GM10266 (cell line): ENCODE measurements at regions not wholly inside any gene's neighbourhood (a gene's known extent, or its start where the extent isn't known, plus 50 kb on each side); places are given as distances from the start of the nearest gene placed in this dataset.

Experiments used
- DNase-seq: peaks from one replicate; pipeline ENCODE4 v3.0.0; 2012; ENCODE audit errors: extremely low spot score
- CTCF ChIP-seq: IDR thresholded peaks from 2 replicates; pipeline ENCODE4 v1.5.1; 2012; ENCODE audit warnings: mild to moderate bottlenecking, low read depth; ENCODE audit not compliant: control insufficient read depth, insufficient read depth; ENCODE audit errors: missing control alignments

GRCh38 chr5:58048185-58048925 lies 411.5 kb downstream of the PLK2 start:
- TF ChIP-seq CTCF, result no peak
- DNase-seq, result no peak

- no peak for DNase-seq
- TF ChIP-seq CTCF, result no peak
Measured at GRCh38 chr5:58046371-58046770, 413.5 kb downstream of the PLK2 start.

GRCh38 chr5:58044166-58044565 lies 415.7 kb downstream of the PLK2 start:
- no peak for DNase-seq
- no peak for TF ChIP-seq CTCF

GRCh38 chr5:58043032-58043945 lies 416.6 kb downstream of the PLK2 start:
- no peak for DNase-seq
- no peak for TF ChIP-seq CTCF

GRCh38 chr5:58041884-58042283 lies 418.0 kb downstream of the PLK2 start:
- no peak for DNase-seq
- TF ChIP-seq CTCF, result no peak

GRCh38 chr5:58040846-58041245 lies 419.0 kb downstream of the PLK2 start:
- no peak for TF ChIP-seq CTCF
- DNase-seq, result no peak

- TF ChIP-seq CTCF, result no peak
- no peak for DNase-seq
Measured at GRCh38 chr5:58040044-58040443, 419.8 kb downstream of the PLK2 start.
